ENCODE measurements at regions not wholly inside any gene's neighbourhood (a gene's known extent, or its start where the extent isn't known, plus 50 kb on each side); places are given as distances from the start of the nearest gene placed in this dataset.
"Not testable (repeated sequence)": the region's sequence is repeated elsewhere in the genome, so short reads cannot be mapped to it uniquely, and the experiment has no call there.

GRCh38 chr20:29781891-29782290 lies 1475.6 kb upstream of the DEFB115 start (continued):
- TF ChIP-seq DMBX1 (CRISPR knock-in tag; IDR thresholded peaks at IDR 0.05; ENCODE audit: borderline replicate concordance), result peak; percentile 95
- TF ChIP-seq, protein P1, sequence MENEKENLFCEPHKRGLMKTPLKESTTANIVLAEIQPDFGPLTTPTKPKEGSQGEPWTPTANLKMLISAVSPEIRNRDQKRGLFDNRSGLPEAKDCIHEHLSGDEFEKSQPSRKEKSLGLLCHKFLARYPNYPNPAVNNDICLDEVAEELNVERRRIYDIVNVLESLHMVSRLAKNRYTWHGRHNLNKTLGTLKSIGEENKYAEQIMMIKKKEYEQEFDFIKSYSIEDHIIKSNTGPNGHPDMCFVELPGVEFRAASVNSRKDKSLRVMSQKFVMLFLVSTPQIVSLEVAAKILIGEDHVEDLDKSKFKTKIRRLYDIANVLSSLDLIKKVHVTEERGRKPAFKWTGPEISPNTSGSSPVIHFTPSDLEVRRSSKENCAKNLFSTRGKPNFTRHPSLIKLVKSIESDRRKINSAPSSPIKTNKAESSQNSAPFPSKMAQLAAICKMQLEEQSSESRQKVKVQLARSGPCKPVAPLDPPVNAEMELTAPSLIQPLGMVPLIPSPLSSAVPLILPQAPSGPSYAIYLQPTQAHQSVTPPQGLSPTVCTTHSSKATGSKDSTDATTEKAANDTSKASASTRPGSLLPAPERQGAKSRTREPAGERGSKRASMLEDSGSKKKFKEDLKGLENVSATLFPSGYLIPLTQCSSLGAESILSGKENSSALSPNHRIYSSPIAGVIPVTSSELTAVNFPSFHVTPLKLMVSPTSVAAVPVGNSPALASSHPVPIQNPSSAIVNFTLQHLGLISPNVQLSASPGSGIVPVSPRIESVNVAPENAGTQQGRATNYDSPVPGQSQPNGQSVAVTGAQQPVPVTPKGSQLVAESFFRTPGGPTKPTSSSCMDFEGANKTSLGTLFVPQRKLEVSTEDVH (IDR thresholded peaks at IDR 0.05; ENCODE audit: low read depth, partially characterized antibody), result peak; percentile 54
- TF ChIP-seq OTX1 (CRISPR knock-in tag; IDR thresholded peaks at IDR 0.05), result 0 out of 2 replicates have a peak, but pooled peaks have one; percentile 5
- TF ChIP-seq GATA2 (CRISPR knock-in tag; IDR thresholded peaks at IDR 0.05), result peak; percentile 95
- peak; percentile 98 for TF ChIP-seq PHB2 (IDR thresholded peaks at IDR 0.05; ENCODE audit: low read depth)
- TF ChIP-seq MTA1 (IDR thresholded peaks at IDR 0.05; ENCODE audit: borderline replicate concordance), result peak; percentile 88
- peak; percentile 99 for TF ChIP-seq TRIM24 (IDR thresholded peaks at IDR 0.05)
- peak; percentile 92 for TF ChIP-seq HES1 (IDR thresholded peaks at IDR 0.05; ENCODE audit: low read depth)
- TF ChIP-seq MAZ (CRISPR knock-in tag; conservative IDR thresholded peaks at IDR 0.05 in 1 of 2, IDR thresholded peaks at IDR 0.05 in 1 of 2), result peak in 1 of 2 experiments; percentile 60; a peak in 2 of 4 replicates
- 0 out of 2 replicates have a peak, but pooled peaks have one; percentile 30 for TF ChIP-seq MAX (CRISPR knock-in tag; IDR thresholded peaks at IDR 0.05)
- TF ChIP-seq MYNN (IDR thresholded peaks at IDR 0.05), result peak; percentile 37; the same call in 1 of the 2 replicates
- not testable (repeated sequence) for TF ChIP-seq MYNN (CRISPR knock-in tag; IDR thresholded peaks at IDR 0.05)
- peak; percentile 72 to 77 for TF ChIP-seq NCOA2 (IDR thresholded peaks at IDR 0.05; ENCODE audit: partially characterized antibody in 2 of 2)
- TF ChIP-seq, protein P2, sequence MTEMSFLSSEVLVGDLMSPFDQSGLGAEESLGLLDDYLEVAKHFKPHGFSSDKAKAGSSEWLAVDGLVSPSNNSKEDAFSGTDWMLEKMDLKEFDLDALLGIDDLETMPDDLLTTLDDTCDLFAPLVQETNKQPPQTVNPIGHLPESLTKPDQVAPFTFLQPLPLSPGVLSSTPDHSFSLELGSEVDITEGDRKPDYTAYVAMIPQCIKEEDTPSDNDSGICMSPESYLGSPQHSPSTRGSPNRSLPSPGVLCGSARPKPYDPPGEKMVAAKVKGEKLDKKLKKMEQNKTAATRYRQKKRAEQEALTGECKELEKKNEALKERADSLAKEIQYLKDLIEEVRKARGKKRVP (CRISPR knock-in tag; IDR thresholded peaks at IDR 0.05), result peak; percentile 63; the same call in 1 of the 2 replicates
- TF ChIP-seq ZBTB17 (CRISPR knock-in tag; IDR thresholded peaks at IDR 0.05), result peak; percentile 79
- peak; percentile 94 for TF ChIP-seq PML (IDR thresholded peaks at IDR 0.05; ENCODE audit: low read length)
- TF ChIP-seq NFE2 (IDR thresholded peaks at IDR 0.05; ENCODE audit: low read depth), result peak; percentile 53
- peak; percentile 90 for TF ChIP-seq NCOA1 (IDR thresholded peaks at IDR 0.05; ENCODE audit: low read depth)
- TF ChIP-seq CBFB (CRISPR knock-in tag; IDR thresholded peaks at IDR 0.05), result peak; percentile 84; the same call in 1 of the 2 replicates
- peak; percentile 92; the same call in 1 of the 2 replicates for TF ChIP-seq ZNF644 (tag; IDR thresholded peaks at IDR 0.05; ENCODE audit: low read depth)
- peak in 1 of 2 experiments; percentile 78; a peak in 1 of 4 replicates for TF ChIP-seq NONO (IDR thresholded peaks at IDR 0.05; ENCODE audit: low read depth in 2 of 2, low read length in 1 of 2)
- peak; percentile 86 for TF ChIP-seq BCOR (IDR thresholded peaks at IDR 0.05)
- TF ChIP-seq, protein P3, sequence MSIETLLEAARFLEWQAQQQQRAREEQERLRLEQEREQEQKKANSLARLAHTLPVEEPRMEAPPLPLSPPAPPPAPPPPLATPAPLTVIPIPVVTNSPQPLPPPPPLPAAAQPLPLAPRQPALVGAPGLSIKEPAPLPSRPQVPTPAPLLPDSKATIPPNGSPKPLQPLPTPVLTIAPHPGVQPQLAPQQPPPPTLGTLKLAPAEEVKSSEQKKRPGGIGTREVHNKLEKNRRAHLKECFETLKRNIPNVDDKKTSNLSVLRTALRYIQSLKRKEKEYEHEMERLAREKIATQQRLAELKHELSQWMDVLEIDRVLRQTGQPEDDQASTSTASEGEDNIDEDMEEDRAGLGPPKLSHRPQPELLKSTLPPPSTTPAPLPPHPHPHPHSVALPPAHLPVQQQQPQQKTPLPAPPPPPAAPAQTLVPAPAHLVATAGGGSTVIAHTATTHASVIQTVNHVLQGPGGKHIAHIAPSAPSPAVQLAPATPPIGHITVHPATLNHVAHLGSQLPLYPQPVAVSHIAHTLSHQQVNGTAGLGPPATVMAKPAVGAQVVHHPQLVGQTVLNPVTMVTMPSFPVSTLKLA (conservative IDR thresholded peaks at IDR 0.05), result peak; percentile 57 to 87
